GM19238 (cell line): ENCODE measurements at regions not wholly inside any gene's neighbourhood (a gene's known extent, or its start where the extent isn't known, plus 50 kb on each side); places are given as distances from the start of the nearest gene placed in this dataset.

Experiments
- DNase-seq: peaks from one replicate; pipeline ENCODE4 v3.0.0; 2011; ENCODE audit warnings: low spot score; ENCODE audit not compliant: insufficient read length

- no peak for DNase-seq
Measured at GRCh38 chr3:168414149-168414548, 318.4 kb upstream of the GOLIM4 start.

- no peak for DNase-seq
Measured at GRCh38 chr3:168407381-168407780, 311.7 kb upstream of the GOLIM4 start.

DNA sequence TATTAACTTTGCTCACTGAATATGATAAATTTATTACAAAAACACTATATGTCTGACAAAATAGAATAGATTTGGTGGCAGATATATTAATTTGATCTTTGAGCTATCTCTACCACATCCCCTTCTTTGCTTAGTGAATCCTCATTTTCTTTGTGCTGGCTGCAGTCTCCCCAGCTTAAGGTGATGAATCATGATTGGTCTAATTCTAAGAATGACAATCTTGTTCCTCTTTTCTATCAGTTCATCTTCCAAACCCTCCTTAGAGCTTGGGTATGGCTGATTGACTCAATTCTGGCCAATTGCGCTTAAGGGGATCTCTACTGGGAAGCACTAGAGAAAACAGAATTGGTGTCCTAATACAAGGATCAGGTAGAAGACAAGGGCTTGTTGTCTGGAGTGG, 309.6 kb upstream of the GOLIM4 start:
- no peak for DNase-seq

DNA sequence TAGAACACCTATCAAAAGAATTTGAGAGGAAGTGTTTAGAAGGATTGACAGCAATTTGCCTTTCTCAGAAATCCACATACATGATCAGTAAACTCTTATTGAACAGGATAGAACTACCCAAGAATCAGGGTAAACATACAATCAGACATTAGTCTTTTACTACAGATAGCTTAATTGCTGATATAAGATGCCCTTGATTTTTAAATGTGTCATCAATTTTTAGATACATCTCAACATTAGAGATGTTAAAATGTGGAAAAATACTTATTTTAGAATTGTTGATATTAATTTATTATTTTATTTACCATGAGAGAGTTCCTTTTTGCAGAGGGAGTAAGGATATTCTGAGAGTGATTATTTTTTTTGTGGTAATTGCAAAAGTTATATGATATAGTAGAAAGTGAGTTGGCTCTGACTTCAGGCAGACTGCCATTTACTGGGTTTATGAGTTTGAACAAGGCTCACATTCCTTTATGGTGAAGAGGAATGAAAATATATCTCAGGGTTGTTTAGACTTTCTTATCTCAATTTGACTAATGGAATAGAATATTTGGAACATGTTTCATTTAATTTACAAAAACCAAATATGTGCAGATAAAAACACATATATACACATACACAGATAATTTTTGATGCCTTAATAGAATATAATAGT, 302.8 kb upstream of the GOLIM4 start:
- no peak for DNase-seq

GRCh38 chr3:168396861-168397260, 301.1 kb upstream of the GOLIM4 start:
- no peak for DNase-seq

GRCh38 chr3:168395551-168395950, 299.8 kb upstream of the GOLIM4 start:
- no peak for DNase-seq

- DNase-seq: no peak
Measured at GRCh38 chr3:168394439-168394838, 298.7 kb upstream of the GOLIM4 start.

DNA sequence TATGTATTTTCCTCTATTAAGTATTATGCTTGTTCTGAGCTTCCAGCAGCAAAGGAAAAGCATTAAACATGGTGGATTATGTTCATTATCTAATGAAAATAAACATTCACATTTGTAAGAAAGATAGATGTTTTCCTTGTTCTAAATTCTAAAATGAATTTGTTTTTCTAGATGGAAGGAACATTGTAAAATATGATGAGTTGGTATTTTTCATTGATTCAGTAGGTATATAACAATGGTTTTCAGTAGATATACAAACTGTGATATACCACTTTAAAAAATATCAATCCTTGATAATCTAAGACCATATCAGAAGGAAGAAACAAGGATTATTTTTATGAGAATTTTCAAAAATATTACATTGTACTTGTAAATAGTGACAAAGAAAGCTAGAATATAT, 290.6 kb upstream of the GOLIM4 start:
- DNase-seq: no peak

DNA sequence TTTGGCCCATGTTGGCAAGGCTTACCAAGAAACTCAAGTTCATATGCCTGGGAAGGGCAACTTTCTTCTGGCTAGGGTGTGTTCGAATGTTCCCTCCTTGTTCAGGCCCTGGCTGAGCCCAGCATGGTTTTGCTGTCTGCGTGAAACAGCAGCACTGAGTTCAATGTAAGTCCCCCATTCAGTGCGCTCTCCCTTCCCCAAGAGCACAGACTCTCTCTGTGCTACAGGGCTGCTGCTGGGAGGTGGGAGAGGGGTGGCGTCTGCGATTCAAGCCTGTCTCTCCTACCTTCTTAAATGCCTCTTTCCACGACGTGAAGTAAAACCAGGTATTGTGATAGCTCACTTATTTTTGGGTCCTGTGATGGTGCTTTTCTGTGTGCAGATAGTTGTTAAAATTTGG, 289.3 kb upstream of the GOLIM4 start:
- no peak for DNase-seq

DNA sequence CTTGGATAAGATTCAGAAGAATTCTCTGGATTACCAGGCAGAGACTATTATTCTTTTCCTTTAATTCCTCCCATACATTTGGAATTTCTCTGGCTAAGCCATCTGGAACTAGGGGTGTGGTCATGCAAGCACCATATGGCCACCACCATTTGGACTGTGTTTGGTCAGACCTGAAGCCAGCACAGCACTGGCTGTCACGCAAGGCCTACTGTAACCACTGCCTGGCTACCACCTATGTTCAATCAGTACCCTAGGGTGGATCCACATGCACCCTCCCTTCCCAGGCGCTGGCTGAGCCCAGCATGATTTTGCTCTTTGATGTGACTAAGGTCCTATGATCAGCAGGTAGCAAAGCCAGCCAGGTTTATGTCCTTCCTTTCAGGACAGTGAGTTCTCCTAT, 287.8 kb upstream of the GOLIM4 start:
- no peak for DNase-seq

DNA sequence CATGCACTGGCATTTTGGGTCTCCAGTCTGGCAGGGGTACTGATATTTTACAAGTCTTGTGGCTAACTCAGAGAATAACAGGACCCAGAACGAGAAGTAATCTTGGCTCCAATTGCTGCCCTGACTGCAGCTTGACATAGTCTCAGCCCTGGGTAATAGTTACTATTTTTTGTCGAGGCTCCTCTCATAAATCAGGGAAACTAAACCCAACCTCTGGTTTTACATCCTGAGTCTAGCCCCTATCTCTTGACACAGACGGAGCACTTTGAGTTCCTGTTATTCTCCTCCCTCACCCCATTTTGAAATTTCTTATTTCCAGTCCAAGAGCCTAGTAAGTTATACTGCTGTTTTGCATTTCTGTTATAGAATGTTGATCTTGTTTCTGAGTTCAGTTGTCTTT, 276.1 kb upstream of the GOLIM4 start:
- no peak for DNase-seq

DNA sequence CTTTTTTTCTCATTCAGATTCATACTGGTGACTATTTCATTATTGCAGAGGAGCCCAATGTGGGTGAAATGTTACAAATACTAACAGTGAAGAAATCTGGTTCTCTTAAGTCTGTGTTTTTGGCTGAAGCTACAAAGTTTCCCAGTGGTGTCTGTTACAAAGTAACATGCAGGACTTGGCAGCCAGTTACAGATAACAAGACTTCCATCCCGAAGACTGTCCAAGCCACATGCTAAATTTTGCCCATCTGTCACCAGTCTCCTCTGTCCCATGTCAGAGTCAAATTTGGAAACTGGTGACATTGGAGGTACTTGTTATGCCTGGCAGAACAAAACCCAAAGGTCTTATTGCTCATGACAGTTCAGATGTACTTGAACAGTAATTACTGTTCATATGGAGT, 269.2 kb upstream of the GOLIM4 start:
- no peak for DNase-seq

- no peak for DNase-seq
Measured at GRCh38 chr3:168362661-168363247, 267.0 kb upstream of the GOLIM4 start.

- no peak for DNase-seq
Measured at GRCh38 chr3:168362156-168362555, 266.4 kb upstream of the GOLIM4 start.

GRCh38 chr3:168360993-168361392, 265.3 kb upstream of the GOLIM4 start:
- DNase-seq: no peak

DNA sequence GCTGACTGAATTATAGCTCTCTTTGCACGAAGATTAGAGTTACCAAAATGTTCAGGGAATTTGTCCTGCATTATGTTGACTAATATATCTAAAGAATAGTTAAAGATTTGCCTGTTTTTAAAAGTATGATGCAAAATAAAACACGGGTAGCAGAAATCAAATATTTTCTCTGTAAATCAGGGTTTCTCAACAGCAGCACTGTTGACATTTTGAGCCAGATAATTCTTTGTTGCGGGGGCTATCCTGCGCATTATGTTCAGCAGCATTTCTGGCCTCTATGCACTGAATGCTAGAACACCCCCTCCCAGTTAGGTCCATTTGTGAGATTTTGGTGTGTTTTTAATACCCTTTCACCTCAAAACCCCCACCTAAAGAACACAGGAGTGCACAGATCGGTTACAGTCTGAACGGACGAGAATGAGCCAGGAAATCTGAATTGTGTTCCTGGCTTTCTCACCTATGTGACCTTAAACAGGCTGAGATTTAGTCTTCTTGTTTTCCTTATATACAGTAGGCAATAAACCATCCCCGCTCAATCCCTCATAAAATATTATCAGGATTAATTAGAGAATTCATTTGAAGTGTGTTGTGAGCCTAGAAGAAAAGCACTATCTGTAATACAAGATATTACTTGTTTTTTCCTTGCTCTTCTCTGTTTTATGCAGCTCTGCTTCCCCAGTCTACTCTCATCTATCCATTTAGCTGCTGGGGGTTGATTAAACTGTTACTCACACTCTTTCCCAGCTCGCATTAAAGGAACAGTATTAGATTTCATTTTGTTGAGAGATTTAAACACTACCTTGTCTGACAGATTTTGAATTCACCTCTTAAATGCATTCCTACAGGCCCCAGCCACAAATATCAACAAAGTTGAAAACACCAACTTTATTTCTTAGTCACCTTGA, 247.5 kb upstream of the GOLIM4 start:
- no peak for DNase-seq

DNA sequence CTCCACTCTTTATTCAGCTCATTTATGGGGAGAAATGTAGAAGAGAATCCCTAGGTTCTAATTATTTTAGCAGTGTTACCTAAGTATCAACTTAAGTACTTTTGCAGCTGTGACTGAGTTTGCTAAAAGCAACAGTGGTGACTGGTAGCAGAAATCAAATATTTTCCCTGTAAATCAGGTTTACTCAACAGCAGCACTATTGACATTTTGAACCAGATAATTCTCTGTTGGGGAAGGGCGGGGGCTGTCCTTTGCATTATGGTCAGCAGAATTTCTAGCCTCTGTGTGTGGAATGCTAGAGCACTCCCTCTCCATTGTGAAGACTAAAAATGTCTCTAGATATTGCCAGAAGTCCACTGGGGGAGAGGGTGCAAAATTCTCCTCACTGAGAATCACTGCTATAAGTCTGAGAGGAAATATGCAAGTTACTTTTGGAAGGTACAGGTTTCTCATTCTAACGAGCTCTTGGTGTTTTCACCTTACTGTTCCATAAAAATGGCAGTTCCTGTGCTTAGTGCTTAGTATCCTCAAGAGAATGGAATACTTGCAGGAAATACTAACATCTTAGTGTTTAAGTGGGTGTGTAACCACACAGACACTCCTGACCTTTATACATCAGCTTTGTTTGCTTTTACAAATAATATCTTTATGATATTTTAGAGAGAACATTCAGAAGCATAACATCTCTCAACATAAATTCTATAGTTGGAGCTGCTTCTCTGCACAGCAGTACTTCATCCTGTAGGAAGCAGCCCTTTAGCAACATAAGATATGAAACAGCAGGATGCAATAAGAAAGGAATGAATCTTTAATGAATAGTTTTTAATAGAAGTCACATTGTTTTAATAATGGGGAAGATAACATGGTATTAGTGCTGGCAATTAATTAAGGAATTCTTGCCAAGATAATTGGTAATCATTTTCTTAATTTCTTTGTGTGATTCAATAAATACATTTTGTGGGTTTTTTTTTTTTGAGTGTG, 246.5 kb upstream of the GOLIM4 start:
- no peak for DNase-seq

- no peak for DNase-seq
Measured at GRCh38 chr3:168341192-168341815, 245.6 kb upstream of the GOLIM4 start.

- no peak for DNase-seq
Measured at GRCh38 chr3:168338161-168338560, 242.4 kb upstream of the GOLIM4 start.

DNA sequence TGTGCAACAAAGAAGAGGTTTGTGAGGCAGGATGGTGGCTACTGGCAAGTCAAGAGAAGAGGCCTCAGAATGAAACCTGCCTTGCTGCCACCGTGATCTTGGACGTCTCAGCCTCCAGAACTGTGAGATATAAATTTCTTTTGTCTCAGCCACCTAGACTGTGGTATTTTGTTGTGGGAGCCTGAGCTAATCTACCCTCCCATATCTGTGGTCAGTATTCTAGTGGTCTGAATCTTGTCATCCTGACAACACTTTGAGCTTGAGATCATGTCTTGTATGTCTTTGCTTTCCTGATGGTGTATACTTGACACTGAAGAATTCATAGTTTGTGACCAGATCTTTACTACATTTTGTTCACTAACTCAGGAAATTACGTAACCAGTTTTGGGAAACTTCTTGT, 240.6 kb upstream of the GOLIM4 start:
- no peak for DNase-seq

- DNase-seq: no peak
Measured at GRCh38 chr3:168333410-168333935, 237.7 kb upstream of the GOLIM4 start.
